ENCODE measurements at regions not wholly inside any gene's neighbourhood (a gene's known extent, or its start where the extent isn't known, plus 50 kb on each side); places are given as distances from the start of the nearest gene placed in this dataset.

DNA sequence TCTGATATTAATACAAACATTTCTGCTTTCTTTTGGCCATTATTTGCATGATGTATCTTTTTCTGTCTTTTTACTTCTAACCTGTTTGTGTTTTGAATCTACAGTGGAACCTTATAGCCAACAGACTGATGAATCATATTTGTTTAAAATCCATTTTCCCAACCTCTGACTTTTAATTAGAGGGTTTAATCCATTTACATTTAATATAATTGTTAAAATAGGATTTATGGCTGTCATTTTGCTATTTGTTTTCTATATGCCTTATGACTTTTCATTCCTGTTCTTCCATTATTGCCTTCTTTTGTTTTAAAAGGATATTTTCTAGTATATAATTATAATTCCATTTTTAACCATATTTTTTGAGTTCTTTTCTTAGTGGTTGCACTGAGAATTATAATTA, 286.1 kb downstream of the ZNF621 start:
- no peak for DNase-seq (ENCODE audit: low read depth in 2 of 2)

DNA sequence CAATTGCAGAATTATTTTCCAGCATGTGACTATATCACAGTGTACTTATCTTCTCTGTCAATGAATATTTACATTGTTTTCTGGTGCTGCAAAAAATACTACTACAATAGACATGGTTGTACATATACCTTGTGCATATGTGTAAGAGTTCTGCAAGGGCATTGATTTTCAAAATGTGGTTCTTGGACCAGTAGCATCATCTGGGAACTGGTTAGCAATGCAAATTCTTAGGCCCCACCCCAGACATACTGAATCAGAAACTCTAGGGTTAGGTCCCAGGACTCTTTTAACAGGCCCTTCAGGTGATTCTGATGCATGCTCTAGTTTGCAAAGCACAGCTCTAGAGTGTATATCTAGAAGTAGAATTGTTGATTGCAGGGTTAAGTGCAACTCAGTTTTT, 292.3 kb downstream of the ZNF621 start:
- DNase-seq (ENCODE audit: low read depth in 2 of 2), result no peak

DNA sequence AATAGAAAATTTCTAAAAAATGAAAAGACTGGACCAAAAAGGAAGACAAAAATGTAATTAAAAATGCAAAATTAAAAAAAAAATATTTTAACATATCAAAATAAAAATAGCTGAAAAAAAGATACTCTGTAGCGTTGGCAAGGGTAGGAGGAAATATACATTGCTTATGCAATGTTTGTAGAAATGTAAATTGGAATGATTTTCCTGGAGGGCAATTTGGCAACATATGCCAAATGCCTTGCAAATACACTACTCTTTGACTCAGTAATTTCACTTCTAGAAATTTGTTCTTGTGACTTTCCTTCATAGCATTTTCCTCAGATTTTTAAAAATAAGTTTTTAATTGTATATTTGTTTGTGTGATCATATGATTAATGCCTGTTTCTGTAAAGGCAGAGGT, 296.6 kb downstream of the ZNF621 start:
- no peak for DNase-seq (ENCODE audit: low read depth in 2 of 2)

DNA sequence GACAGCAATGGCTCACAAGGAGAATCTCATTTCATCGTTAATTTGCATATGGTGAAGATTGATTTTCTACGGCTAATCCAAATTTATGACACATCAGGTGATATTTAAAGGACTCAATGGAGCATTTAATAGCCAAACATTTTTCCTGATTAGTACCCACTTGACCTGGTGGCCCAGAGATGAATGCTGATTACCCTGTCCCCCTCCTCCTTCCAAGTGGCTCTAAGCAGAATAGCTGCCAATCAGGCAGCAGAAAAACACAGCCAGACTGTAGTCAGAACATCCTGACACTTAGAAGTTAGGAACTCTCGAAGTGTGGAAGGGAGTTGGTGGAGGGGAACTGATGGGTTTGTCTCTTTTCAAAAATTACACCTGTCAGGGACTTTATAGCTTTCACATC, 302.5 kb downstream of the ZNF621 start:
- no peak for DNase-seq (ENCODE audit: low read depth in 2 of 2)

DNA sequence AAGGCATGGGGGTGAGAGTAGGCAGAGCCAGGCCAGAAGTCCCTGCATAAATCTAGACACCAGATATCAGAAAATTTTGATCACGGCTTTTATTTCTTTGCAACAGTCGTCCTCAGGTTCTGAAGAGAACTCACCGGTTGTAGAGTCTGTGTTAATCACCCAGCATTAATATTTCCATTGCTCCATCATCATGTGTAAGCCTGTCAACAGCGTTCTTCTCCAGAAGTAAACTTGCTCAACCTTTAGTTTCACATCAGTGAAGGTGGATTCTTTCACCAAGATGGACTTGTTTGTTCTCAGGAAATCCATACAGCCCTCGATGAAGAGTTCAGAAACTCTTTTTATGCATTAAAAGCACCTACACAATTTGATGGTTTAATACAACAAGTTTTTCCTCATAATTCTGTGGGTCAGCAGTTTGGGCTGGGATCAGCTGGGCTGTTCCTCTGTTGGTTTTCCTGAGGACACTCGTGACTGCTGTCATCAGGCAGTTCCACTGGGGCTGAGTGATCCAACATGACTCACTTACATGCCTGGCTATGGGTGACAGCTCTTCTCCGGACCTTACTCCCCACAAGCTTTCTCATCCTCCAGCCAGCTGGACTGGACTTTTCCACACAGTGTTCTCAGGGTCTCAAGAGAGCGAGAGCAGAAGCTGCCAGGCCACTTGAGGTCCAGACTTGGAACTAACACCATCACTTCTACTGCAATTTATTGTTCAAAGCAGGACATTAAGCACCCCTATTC, 303.4 kb downstream of the ZNF621 start:
- DNase-seq (ENCODE audit: low read depth in 2 of 2), result no peak

DNA sequence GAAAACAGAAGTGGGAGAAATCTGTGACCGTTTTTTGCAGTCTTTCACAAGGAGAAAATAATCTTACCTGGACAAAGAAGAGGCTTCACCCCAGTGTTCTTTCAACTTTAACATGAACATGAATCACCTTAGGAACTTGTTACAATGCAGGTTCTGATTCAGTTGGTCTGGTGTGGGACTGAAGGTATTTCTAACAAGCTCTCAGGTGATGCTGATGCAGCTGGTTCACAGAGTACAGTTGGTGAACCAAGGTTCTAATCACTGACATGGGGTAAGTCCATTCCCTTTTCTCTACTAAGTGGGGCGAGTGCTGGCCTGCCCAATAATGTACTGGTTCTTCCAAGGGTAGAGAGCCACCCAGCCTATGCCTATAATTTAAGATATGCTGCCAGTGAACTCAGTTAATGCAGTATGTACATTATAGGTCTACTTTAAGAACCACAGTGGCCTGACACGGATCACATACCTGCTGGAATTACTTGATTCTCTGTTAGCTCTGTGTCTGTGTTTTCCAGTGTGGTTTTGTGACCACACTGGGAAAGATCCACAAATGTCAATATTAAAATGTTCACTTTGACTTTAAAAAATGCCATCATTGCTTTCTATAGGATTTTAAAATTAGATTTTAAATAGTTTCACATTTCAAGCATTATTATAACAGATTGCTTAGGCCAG, 304.1 kb downstream of the ZNF621 start:
- no peak for DNase-seq (ENCODE audit: low read depth in 2 of 2)

DNA sequence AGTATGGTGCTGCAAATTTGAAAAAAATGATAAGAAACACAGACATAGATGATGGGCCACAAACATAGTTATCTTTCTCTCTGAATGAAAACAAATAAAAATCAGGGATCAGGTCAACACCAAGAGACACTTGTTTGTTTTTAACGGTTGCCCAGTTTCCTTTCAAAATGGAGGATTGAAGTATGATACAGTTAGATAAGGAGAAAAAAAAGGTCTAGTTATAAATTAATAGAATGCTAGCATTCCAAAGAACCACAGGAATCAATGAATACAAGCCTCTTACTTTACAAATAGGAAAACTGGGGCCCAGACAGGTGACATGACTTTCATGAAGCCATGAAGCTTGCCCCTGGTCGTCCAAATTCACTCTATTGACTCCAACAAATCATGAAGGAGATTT, 305.1 kb downstream of the ZNF621 start:
- no peak for DNase-seq (ENCODE audit: low read depth in 2 of 2)

DNA sequence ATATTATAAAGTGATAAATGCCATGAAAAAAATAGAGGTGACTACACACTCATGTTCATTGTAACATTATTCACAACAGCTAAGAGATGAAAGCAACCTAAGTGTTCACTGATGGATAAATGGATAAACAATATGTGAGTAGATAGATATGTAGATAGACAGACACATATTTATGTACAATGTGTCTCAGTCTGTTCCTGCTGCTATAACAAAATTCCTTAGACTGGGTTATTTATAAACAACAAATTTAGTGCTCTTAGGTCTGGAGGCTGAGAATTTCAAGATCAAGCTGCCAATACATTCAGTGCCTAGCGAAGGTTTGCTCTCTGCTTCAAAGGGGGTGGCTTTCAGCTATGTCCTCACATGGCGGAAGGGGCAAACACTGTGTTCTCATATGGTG, 312.5 kb downstream of the ZNF621 start:
- DNase-seq (ENCODE audit: low read depth in 2 of 2), result no peak

DNA sequence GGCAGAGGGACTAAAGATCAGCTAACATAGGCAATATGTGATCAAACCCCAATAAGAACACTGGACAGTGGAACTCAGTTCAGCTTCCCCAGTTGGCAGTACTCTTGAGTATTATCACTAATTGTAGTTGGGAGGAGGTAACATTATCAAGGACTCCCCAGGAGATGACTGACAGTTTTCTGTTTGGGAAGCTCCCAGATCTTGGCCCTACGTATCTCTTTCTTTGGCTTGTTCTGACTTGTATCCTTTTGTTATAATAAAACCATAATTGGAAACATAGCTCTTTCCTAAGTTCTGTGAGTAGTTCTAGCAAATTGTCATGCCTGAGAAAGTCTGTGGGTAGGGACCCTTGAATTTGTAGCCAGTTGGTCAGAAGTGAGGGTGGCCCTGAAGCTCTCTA, 316.4 kb downstream of the ZNF621 start:
- no peak for DNase-seq (ENCODE audit: low read depth in 2 of 2)

DNA sequence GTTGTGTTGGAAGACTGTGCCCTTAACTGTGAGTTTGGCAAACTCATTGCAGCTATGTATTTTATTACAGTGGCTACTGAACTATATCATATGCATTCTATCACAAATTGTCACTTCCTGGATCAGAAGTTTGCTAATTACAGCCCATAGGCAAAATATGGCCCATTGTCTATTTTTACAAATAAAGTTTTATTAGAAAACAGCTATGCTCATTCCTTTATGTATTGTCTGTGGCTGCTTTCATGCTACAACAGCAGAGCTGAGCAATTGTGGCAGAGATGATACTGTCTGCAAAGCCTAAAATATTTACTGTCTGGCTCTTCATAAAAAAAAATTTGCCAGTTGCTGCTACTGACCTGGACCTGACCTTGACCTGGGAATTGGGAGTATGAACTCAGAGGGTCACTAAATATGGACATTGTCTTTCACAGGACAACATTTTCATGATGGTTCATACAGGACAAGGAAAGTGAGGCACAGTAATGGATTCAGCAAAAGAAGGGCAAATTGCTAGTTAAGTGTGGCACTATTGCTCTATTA, 316.9 kb downstream of the ZNF621 start:
- DNase-seq (ENCODE audit: low read depth in 2 of 2), result no peak

DNA sequence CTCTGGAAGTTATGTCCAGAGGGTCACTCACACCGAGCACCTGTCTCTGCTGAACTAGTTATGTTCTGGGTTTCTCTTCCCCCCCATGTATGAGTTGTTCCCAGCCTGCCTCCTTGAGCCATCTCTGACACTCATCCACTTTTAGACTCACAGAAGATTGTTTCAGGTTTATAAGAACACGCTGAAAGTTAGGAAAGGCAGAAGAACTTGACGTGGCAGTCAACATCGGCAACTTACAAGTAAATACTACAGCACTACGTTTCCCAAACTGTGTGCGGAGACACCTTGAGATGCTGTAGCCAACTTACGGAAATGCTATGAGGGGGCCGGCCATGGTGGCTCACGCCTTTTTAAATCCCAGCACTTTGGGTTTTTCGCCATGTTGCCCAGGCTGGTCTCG, 318.0 kb downstream of the ZNF621 start:
- DNase-seq (ENCODE audit: low read depth in 2 of 2), result no peak

DNA sequence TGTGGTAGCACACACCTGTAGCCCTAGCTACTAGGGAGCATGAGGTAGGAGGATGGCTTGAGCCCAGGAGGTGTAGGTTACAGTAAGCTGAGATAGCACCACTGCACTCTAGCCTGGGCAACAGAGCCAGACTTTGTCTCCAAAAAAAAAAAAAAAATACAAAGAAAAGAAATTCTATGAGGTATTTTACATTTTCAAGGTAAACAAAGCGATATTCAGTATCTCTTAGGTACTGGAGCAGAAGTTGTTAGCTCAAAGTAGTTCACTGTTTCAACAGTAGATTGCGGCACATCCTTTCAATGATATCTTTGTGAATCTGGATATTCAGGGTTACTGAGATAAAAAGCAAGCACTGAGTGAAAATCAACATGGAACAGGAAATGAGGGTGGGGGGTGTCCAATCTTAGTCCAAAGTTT, 318.5 kb downstream of the ZNF621 start:
- DNase-seq (ENCODE audit: low read depth in 2 of 2), result no peak

DNA sequence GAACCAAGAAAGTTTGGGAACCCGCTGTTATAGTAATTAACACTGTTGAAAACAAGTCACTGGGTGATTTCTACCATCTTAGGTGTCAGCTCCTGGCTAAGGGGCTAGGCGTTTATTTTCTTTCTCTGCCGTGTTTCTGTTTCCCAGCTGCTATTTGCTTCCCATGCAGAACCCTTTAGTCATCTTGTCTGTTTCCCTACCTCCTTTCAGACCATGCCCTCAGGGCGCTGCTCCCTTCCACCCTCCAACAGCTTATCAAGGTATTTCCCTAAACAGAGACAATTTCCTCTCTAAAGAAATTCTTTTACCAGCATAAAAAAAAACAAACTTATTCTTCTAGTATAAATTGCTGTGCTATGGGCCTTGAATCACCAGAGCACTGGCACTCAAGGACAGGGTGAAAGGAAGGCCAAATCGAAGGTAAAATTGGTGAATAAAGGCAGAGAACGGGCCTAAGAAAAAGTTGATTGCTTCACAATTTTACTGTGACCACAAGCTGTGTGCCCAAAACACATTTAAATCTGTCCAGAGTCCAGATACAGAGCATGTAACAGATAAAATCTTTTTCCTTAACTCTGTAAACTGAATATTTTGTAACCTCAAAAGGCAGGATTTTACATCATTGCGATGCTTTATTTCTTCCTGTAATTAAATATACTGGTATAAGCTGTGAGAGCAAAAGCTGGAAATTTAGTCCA, 319.2 kb downstream of the ZNF621 start:
- no peak for DNase-seq (ENCODE audit: low read depth in 2 of 2)

DNA sequence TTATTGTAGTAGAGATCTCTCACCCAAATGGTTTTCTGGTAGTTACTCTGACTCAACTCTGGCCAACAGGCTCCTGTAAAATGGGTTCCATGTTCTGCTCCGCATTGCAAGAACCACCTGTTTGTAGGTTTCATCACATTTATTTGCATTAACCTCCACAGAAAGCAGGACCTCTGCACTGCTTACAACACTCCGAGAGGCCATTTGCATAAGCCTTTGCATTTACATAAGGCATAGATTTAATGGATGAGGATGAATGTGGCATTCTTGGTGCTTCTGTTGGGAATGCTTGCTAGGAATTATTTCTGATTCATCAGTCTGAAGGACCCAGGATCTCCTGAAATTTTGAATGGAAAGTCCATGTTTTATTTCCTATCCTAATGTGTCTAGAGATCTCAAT, 320.1 kb downstream of the ZNF621 start:
- no peak for DNase-seq (ENCODE audit: low read depth in 2 of 2)

DNA sequence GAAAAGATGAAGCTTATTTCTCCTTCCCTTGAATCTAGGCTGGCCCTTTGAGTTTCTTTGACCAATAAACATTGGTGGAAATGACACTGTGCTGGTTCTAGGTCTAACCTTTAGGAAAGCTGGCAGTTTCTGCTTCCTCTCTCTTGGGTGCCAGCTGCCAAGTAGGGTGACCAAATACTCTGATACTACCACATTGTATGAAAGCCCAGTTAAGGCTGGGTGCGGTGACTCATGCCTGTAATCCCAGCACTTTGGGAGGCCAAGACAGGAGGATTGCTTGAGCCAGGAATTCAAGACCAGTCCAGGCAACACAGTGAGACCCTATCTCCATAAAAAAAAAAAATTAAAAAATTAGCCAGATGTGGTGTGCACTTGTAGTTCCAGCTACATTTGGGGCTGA, 320.7 kb downstream of the ZNF621 start:
- DNase-seq (ENCODE audit: low read depth in 2 of 2), result no peak

DNA sequence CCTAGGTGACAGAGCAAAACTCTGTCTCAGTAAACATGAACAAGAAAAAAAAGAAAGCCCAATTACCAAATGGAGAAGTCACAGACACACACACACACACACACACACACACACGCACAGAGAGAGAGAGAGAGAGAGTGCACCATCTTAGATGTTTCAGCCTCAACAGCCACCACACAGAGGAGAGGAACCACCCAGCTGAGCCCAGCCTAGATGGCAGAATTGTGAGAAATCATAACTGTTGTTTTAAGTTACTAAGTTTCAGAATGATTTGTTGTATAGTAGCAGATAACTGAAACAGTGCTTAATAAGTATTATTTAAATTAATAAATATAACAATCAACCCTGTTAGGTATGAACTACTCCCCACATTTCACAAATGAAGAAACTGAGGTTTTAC, 321.2 kb downstream of the ZNF621 start:
- DNase-seq (ENCODE audit: low read depth in 2 of 2), result no peak

DNA sequence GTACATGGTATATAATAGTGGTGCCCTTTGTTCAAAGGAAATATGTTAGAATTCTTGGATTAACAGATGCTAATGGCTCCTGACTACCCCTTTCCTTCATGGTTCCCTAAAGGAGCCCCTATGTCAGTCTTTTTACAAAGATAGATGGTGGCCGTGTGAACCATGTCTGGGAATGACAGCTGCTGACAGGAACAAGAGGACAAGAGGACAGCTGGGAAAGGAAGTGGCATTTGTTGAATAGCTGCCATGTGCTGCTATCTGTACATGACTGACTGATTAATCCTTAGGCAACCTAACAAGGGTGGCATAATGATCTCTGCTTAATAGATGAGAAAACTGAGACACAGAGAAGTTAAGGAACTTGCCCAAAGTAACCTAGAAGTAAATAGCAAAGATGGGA, 321.7 kb downstream of the ZNF621 start:
- DNase-seq (ENCODE audit: low read depth in 2 of 2), result no peak

DNA sequence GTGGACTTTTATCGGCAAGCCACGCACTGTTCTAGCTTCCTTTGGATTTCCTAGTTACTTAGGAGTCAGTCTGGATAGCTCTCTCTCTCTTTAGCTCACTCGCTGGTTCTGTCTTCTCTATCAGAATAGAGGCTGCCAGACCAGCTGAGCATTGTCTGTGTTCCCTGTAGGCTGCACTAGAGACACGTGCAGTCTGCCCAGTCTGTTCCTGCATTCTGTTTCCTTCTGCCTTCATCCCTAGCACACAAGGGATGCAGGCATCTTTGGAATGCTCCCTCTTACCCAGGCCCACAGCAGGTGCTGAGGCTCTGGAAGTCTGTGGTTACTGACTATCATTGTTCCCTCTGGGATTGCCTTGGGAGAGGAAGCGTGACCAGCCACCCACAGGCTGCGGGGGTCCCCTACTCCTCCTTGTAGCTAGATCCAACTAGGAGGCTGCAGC, 322.8 kb downstream of the ZNF621 start:
- no peak for DNase-seq (ENCODE audit: low read depth in 2 of 2)

DNA sequence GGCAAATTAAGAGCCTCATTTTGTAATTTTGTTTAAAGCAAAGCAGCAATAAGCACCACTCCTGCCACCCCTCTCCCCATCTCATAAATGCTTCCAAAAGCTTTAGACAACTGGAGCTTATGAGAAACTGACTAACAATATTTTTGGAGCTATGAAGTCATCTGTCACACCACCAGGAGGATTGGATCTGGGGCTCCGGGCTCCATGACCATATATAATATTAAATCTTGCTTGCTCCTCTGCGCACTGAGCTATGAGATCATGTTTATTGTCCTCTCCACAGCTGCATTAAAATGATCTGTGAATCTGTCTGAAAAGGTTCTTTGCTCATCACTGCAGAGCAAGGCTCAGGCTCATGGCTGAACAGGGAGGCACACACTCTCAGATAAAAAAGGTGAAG, 323.7 kb downstream of the ZNF621 start:
- no peak for DNase-seq (ENCODE audit: low read depth in 2 of 2)

DNA sequence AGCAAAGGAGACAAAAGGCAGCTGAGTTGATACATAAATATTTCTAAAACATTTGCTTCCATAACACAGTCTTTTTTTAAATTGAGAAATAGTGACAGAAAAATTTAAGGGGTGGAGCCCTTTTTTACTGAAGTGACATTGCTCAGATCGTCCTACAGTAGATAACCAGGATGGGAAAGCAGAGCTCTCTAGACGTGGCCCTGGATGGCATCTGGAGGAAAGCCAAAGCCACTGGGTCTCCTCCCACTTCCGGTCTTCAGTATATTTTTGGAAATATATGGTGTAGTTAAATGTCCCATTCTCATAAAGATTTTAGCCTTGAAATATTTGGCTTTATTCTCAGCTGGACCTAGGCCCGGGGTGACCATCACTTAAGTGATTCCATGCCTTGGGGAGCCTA, 326.1 kb downstream of the ZNF621 start:
- no peak for DNase-seq (ENCODE audit: low read depth in 2 of 2)

DNA sequence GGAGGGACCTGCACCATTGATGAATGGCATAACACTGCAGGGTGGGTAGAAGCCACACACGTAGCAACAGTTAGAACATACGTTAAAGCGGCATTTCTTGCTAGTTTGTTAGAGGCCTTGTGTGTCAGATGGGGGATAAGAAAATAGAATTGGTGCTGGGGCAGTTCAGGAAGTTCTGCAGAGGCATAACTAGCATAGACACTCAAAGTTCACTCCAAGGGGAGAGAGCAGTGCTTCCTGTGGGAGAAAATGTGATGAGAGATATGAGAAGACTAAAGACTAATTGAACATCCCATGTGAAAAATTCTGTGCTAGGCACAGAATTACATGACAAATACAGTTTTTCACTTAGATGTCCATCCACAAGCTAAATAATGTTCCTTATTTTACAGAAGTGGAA, 327.1 kb downstream of the ZNF621 start:
- no peak for DNase-seq (ENCODE audit: low read depth in 2 of 2)

DNA sequence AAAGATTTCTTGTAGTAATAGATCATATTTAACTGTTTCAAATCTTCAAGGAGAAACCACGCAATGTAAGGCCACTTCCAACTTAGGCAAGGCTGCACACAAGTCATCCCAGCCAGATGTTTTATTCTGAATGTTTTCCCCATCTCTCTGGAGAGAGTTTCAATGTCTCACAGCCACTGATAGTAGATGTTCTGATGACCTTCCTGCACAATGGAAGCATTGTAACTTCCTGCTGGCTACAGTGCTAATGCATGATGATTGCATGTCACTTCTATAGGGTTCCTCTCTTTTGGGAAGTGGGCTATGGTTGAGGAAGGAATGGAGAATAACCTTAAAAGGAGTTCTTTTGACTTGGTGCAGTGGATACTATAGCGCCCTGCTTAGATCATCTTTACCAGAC, 328.0 kb downstream of the ZNF621 start:
- DNase-seq (ENCODE audit: low read depth in 2 of 2), result no peak

DNA sequence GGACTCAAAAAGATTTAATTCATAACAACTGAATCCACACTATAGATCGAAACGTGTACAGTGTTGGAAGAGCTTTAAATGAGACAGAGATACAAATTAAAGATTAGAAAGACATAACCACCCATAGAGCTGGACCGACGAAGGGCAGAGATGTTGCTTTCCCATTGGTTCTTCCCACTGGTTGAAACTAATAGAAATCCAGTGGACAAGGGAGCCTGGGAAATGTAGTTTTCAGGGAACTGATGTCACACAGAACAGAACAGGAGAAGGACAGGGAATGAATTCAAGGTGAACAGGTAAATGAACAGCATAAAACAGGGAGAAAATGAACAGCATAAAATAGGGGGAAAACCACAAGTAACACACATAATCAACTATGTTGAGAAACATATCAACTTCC, 328.7 kb downstream of the ZNF621 start:
- no peak for DNase-seq (ENCODE audit: low read depth in 2 of 2)

All from stimulated activated CD4-positive, alpha-beta T cell treated with anti-CD3 and anti-CD28 coated beads, Interleukin-1b, Interleukin-23, amount 100 ng/mL, for 4 hours (primary cell).